A172 (cell line): ENCODE measurements at regions not wholly inside any gene's neighbourhood (a gene's known extent, or its start where the extent isn't known, plus 50 kb on each side); places are given as distances from the start of the nearest gene placed in this dataset.

Experiments used
- DNase-seq: peaks from one replicate; pipeline ENCODE4 v3.0.0-alpha.2; 2015; ENCODE audit warnings: low spot score

DNA sequence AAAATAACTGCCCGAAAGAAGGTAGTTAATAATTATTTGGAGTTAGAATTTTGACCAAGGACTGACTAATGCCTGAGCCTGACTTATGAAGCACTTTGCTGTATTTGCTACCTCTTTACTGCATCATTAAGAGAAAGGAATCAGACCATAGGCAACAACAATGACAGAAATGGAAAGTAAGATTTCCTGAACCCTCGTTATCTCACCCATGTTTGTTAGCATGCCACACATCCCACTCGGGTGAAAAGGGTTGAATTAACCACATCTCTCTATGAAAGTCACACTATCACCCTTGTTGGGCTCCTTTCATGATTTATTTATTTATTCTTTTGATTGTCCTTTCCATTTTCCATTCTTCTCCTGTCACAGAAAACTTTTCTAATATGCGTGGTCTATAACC is 59.6 kb downstream of the OLIG3 start:
- DNase-seq: no peak

DNA sequence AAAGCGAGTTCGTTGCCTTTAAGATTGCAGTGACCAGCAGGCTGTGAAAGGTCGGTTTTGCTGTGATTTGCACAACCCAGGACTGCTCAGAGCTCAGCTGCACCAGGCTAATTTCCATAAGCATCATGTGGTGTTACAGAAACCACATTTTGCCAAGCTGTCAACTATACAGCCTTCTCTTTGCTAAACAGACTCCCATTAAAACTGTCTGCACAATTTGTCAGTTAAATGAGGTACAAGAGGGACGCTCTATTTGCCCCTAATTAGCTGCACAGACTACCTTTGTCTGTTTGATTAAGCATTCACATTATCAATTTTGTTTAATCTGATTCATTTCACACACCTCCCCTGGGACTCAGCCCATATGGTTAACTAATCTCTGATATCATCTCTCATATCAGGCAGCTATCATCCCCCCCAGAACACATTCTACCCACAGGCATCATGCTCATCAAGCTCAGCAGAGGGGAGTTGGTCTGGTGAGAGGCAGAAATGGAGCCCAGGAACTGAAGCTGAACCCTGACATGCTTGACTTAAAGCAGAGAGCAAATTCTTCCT is 62.1 kb downstream of the OLIG3 start:
- DNase-seq: no peak

DNA sequence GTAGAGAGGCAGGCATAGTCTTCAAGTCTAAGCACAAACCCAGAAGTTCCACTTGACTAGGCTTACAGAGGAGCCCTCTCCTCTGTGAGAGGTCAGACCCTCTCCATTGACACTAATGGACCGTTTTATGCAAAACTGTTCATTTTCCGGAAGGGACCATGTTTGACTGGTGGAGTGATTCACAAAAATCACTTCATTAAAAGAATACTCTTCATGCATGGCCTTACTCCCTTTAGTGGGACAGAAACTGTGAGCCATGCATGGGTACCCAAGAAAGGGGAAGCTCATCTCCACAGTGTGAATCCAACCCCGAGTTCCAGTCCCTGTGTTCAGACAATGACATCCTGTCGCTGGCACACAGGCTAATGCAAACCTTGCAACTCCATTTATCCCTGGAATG is 63.2 kb downstream of the OLIG3 start:
- no peak for DNase-seq

DNA sequence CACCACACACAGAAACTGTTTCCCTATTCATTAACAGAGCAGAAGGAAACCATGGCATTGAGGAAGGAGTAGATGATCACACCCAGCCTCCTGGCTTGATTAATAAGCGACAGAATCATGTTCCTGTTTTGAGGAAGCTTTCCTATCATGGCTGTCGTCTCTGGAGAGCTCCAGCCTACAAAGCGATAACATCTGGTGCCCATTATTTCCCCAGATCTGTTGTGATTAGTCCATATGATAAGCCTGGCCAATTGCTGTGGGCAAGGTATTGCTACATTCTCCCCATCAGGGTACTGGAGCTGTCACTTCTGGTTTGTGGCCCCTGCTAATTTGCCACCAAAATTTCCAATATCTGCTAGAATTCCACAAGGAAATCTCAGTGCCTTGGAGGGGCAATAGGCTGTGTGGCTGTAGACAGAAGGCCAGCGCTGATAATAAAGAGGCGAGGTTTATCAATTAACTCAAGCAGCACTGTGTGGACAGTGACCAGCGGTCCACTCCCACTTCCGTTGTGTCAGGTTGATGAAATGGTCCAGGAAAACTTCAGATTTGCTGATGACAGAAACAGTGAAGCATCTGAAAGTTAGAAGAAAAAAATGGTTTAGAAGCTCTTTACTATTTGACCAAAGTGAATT is 66.4 kb downstream of the OLIG3 start:
- no peak for DNase-seq

DNA sequence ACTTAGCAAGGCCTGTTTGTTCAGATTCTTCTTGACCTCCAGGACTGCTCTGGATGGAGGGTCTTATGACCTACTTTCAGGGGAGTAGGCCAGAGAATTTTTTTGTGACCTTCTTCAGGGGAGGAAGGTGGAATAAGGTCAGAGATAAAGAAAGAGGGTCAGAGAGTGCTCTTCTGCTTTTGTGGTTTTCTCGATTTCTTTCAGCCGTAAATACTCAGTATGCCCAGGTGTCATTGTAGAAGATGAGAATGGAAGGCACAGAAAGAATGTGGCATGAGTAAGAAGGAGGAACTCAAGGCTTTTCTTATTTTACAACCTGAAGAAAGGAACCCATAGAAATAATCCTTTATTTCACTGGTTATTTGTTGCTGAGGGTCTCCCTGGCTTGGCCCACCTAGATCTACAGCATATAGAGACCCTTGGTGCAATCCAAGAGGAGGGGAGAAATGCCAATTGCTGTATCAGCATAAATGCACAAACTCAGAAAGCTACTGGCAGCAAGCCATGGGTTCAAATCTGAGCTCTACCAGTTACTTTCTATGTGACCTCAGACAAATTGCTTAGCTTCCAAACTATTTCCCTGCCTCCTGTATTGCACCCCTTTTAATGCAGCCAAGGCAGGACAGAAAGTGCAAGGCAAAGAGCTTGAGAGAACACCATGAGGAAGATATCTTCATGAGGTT is 68.0 kb downstream of the OLIG3 start:
- DNase-seq: no peak

DNA sequence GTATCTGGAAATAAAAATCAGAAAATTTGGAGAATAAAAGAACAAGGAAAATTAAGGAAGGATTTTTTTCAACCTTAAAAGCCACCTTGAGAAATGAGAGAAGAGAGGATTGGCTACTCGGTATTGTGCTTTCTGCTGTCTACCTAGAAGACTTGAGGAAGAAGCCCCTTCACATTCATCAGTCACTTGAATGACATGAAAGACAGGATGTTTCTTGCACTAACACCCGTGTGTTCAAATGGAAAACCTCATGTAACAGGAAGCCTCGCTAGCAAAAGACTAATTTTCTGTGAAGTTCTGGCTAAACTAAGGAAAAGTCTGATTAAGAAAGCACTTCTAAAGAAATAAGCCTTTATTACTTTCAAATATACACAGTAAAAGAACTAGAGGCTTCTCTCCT is 69.9 kb downstream of the OLIG3 start:
- DNase-seq: no peak

DNA sequence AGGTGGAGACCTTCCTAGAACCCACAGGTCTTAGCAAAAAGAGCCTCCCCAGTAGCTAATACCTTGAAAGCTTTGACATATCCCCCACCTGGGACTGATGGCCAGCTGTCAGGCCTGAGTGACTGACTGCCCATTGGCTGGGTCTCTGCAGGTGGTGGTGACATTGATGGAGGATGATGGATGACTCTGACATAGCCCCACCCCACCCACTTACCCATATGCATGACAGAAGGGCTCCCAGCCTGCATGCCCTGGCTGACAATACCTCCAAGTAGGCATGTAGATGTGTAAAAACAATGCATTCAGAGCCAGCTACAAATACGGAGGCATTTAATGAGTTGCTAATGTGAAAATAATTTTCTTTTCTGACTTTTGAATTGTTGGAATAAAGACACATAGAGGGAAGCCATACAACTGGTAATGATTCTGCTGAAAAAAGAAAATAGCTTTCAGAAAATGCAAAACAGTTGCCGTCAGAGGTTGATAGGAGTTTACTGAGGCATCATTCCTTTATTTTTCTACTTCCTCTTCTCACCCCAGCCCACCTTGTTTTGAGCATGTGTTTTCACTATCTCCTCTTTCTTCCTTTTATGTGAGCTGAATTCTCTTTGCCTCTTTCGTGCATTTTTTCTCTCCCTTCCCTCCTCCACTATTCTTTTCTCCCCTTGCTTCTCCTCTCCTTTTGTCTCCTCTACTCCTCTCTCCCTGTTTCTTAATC is 70.6 kb downstream of the OLIG3 start:
- DNase-seq: no peak

DNA sequence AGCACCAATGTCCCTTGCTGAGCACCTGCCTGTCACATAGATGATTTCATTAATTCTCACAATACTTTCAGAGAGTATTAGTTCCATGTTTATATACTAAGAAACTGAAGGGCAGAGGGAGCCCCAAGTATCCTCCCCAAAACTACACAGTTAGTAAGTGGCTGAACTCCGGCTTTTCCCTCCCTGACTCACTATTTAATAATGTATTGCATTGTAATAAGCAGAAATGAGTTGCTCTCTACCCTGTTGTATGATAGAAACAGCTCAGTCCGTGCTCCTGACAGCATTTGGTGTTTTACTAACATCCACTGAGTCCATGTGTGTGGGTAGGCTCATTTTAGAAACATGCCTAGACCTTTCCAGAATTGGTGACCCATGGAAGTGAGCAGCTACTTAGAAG is 76.8 kb downstream of the OLIG3 start:
- DNase-seq: no peak

DNA sequence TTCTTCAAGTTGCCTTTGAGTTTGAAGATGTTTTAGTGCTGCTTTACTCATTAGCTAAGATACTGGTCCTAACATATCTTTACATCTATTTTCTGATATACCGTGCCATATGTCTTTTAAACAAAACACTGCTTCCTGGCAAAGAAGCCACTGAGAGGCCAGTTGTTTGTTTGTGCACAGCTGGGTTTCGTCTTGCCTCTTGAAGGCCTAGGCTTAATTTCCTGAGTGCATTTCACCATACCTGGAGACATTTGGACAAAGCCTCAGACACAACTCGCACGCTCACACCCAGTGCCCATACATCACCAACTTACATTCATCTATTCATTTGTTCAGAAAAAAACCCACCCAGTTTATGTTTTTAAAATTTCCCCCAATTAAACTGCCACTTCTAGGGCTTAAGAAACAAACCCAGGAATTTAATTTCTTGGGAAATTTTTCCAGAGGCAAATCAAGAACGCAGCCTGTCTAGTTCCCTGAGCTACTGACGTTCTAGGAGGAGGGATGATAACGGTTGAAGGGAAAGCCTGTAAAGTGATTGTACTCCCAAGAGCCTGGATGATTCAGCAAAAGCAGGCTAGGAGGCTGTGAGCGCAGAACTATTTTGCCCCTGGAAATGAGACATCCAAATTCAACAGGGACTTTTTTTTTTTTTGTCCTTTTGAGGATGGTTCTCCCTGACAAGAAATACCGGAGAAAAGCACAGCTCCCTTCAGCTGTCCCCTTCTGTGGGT is 77.7 kb downstream of the OLIG3 start:
- DNase-seq: peak; percentile 44

DNA sequence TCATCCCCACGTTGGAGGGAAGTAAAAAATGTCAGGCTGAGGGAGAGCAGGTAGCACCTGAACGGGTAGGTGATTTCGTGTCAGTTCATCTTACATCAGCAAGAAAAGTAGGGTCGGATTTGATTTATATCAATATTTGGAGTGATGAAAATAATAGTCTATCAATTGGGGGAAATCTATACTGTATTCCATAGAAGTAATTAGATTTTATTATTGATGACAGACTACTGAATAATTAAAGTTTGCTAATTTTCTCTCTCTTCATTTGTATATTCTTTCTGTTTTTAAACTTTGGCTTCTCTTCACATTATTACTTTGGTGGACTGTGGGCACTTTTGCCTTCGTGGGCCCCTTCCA is 78.4 kb downstream of the OLIG3 start:
- no peak for DNase-seq

DNA sequence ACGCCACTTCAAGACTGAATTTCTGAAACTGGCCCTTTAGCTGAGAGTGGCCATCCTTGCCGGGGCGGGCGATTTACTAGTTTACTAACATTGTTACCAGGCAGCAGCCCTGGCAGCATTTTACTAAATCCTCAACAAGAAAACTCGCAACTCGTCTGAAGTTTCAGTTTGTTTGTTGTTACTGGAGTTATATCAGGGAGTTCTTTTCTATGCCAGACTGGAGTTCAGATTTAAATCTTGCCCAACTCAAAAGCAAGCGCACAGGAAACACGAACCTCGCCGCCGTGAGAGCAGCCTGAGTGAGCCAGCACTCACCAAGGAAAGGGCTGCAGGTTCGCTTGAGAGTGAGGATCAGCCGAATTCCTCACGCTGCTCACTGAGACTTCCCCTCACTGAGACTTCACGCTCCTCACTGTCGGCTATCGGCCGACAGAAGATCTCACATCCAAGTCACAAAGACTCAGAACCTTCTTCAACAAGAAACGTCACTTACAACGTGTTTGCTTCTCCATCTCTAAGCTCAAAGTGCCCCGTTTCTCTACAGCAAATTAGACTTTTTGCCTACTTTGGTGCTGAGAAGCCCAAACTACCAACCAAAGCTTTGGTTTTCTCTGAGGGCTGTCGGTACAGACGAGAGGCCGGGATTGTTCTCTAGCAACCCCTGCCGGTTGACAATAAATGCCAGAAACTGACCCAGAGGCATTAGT is 78.9 kb downstream of the OLIG3 start:
- peak; percentile 56 for DNase-seq

DNA sequence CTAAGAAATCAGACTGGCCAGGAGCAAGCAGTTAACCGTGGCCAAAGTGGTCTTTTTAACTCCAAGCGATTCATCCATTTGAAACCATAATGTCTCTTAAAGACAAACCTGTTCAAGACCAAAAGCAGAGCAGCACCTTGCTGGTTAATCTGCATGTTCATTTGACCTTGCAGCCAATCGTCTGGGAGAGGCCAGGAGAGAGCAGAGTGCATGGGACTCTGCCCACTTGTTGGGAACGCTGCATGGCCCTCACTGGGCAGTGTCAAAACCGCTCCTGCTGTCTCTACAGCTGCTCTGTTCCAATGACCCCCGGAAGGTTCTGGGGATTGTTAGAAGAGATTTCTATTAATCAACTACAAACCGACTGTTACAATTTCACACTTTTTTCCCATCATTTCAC is 79.6 kb downstream of the OLIG3 start:
- no peak for DNase-seq

DNA sequence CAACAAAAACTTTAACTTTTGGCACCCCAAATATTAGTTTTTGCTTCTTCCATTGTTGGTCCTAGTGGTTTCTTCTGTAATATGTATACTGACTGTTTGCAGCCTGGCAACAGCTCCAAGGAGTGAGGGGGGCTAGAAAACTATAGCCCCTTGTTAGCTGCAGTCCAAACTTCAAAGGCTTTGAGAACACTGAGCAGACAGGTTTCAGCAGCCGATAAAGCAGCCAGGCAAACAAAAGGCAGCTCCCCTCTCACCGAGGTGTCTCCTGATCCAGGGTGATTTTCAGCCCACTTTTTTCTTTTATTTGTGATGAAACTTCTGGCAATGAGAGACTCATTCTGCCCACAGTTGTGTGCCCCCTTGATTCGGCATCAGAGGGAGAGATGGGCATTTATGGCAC is 80.7 kb downstream of the OLIG3 start:
- no peak for DNase-seq

DNA sequence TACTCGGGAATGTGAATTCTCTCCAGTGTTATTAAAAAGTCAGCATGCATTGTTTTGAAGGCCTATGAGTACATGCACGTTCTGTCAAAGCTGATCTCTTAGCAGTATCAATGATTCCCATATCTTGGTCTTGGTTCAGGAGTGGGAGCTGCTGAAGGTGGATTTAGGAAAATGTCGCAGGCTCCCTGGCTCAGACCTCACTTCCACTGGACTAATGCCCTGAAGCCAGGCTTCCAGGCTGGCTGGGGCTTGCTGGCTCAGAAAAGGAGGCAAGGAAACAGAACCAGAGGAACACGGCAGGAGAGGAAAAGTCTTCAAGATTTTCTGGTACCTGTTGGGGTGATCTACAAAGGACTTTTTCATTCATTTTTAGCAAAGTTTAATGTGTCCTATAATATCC is 81.6 kb downstream of the OLIG3 start:
- DNase-seq: no peak

DNA sequence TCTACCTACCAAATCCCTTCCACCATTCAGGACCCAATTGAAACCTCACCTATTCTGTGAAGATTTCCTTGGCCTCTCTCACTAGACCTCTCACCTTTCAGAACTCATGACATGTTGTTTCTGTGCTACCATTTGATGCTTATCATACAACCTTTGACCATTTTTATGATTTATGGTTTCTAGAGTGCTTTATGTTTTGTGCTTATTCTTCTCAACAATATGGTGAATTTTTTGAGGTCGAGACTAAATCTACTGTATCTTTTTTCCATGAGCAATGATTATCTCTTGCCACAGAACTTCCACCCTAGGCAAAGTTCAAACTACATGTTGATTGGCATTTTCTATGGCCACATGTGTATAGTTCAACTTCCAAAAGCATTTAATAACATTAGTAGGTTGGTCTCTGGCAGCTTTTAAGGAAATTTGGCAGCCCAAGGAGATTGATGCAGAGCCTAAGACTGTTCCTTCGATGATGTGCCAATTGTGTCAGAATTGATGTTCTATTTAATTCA is 84.9 kb downstream of the OLIG3 start:
- DNase-seq: no peak

DNA sequence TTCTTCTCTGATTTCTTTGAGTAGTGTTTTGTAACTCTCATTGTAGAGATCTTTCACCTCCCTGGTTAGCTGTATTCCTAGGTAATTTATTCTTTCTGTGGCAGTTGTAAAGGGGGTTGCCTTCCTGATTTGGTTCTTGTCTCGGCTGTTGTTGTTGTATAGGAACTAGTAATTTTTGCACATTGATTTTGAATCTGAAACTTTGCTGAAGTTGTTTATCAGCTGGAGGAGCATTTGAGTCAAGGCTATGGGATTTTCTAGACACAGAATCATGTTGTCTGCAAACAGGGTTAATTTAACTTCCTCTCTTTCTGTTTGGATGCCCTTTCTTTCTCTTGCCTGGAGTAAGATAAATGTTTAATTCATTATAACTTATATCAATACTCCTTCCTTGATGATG is 86.4 kb downstream of the OLIG3 start:
- no peak for DNase-seq

DNA sequence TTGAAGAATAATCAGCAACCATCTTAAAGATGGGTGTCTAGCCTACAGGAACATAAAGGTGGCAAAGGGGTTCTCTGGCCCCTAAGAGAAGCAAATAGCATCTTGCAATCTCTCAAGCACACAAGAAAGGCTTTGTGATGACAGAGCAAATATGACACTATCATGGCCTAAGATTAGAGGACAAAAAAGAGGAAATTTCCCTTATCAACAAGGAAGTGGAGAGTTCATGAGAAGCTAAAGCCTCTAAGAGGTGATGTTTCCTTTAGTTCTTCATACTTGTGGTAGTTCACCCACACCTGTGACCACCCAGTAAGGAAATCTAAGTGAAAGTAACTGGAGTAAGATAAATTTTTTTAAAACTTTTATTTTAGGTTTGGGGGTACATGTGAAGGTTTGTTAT is 88.4 kb downstream of the OLIG3 start:
- no peak for DNase-seq

DNA sequence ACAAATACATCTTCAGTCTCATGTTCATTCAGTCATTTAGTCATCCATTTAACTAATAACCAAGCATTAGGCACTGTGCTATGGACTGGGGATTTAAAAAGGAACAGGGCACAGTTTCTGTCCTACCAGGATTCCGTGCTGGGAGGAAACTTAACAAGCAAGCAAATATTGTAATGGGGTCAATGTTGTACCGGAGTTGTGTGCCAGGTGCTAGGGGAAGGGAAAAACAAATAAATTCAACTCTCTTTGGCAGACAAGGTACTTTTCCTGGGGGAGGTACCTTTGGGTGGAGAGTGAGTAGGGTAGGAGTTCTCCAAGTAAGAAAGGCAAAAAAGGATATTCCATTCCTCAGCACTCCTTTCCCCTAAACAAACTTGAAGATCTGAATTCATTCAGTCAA is 90.3 kb downstream of the OLIG3 start:
- no peak for DNase-seq

DNA sequence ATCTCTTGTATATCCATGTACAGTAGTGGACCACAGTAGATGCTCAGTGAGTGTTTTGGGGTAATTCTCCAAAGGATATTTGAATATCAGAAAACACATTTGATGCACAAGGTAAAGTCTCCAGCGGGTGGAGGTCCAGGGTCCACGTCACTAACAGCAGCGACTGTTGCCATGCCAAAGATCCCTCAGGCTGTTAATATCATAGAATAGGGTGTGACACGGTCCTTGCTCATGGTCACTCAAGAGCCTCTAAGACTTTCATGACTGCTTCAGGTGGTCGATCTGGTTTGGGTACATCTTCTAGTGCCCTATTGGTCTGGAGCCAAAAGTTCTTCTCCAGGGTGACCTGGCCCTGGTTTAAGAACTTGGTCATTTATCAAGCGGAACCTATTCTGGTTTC is 90.8 kb downstream of the OLIG3 start:
- DNase-seq: no peak

DNA sequence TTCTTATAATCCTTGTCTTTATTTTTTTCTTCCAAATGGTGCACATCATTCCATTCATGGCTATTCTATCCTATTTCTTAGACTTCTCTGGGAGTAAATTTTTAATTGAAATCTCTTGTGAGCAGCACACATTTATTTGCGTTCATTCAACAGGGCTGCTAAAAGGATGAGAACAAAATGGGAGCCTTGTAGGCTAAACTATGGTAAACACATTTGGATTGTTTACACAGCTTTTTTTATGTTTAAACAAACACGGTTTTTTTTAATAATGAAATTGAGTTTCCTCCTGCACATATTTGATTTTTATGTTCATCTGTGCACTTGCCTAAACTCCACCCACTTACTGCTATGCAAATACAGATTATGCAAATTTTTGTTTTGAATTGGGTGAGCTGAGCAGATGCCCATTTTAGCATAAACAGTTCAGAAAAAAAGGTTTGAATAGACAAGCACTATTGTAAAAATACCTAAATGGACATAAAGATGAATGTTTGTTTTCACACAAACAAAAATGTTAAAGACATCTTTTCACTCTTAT is 92.0 kb downstream of the OLIG3 start:
- DNase-seq: no peak

DNA sequence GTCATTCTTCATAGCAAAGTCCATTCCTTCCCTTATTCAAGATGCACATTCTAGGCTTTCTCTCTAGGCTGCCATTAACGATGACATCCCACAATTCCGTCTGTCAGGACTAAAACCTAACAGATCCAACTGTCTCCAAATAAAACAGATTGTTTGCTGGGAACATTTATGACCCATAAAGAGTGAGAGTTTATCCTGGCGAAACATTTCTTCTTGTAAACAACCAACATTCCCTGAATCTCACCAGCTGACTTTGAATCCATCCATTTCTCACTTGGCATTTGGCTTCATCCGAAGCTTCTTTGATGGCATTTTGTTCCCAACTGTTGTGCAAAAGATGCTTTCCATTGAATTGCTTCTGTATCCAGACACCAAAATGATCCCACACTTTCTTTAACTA is 93.1 kb downstream of the OLIG3 start:
- no peak for DNase-seq
